HG02588 (cell line): ENCODE measurements at regions not wholly inside any gene's neighbourhood (a gene's known extent, or its start where the extent isn't known, plus 50 kb on each side); places are given as distances from the start of the nearest gene placed in this dataset.

Experiments
- ATAC-seq: cut with Tn5 transposase; IDR thresholded peaks from one replicate; pipeline ENCODE4 v1.9.1; 2021; ENCODE audit warnings: mild to moderate bottlenecking, moderate library complexity; ENCODE audit not compliant: unreplicated experiment

DNA sequence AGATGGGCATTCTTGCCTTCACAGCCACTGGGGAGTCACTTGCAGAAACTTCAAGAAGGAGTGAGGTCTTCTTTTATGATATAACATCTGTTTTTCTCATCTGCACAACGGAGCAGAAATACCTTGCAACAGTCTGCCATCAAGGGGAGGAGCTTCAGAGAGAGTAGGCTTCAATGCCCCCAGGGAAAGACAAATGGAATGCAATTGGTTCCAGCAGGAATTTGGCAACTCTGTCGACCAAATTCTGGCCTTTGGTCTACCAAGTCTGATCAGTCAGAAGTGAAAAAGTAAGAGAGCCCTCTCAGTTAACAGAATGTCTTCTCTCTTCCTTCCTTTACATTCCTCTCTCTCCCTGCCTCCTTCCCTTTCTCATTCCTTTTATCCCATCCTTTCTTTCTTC is 229.3 kb downstream of the IDS start:
- ATAC-seq = no peak

DNA sequence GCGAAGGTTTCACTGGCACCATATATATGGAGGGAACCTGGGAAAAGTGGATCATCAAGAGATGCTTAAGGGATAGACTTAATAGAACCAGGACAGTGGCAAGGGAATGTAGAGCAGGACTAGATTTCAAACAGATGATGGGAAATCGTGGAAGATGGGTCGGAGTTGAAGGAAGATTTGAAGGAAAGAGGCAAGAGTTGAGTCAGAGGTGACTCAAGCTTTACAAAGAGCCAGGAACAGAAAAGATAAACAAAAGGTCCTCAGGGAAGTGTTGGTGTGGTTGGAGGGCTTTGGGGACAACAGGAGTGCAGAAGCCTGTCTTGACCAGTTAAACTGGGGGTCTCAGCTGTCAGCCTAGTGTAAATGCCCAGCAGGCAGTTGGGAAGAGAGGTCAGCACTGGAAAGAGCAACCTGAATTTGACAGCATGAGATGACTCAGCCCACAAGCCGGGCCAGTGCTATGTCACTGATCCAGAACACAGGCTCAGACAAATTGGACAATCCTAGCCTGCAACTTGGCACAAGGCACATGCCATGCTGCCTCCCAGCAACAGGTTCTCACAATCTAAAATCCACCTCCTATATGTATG is 230.5 kb downstream of the IDS start:
- no peak for ATAC-seq

DNA sequence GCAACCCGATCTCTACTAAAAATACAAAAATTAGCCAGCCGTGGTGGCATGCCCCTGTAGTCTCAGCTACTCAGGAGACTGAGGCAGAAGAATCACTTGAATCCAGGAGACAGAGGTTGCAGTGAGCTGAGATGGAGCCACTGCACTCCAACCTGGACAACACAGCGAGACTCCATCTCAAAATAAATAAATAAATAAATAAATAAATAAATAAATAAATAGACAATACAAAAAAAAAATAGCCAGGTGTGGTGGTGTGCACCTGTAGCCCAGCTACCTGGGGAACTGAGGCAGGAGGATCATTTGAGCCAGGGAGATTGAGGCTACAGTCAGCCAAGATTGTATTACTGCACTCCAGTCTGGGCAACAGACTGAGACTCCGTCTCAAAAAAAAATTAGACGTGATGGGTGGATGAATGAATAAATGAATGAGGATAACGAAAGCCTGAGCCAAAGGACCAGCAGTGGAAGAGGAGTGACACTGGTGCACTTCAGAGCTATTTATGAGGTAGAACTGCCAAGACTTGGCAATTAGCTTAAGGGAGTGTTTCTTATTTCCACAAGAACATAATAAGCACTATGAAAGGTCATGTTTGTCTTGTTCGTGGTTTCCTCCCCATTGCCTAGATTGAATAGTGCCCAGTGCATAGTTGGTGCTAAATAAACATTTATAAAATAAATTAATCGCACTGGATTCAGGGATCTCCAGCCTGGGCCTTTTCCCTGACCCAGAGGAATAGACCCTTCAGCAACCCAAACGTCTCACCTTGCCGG is 232.2 kb downstream of the IDS start:
- ATAC-seq = no peak

DNA sequence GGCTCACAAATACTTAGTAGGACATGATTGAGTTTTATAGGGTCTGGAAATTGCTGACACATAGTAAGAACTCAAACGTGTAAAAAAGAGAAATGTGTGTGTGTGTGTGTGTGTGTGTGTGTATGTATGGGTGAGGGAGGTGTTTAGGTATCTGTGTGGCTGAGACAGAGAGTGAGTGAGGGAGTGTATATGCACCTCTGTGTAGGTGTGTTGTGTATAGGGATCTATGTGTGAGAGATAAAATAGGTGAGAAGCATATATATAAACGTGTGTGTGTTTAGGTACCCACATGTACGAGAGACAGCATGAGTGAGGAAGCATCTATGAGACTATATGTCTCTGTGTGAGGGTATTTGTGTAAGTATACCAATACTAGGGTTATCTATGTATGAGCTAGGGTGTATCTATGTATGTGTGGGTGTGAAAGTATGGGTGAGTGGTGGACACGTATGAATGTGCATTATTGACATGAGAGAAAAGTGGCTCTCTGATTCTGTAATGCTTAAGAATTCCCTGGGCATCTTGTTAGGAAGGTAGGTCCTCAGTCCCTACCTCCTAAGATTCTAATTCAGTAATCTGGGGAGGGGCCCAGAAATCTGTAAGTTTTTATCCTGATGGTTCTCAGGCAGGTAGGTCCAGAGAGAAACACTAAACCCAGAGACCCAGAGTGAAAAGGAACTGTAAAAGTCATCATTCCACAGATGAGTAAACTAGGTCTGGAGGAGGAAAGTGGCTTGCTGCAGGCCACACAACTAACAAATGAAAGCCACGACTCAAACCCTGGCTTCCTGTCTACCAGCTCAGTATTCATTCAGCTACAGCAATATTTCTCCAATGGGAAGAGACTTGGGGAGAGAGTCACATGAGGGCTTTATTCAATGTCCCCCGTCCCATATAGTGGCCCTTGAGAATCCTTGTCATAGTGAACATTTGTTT is 237.0 kb downstream of the IDS start:
- ATAC-seq = peak; percentile 90

DNA sequence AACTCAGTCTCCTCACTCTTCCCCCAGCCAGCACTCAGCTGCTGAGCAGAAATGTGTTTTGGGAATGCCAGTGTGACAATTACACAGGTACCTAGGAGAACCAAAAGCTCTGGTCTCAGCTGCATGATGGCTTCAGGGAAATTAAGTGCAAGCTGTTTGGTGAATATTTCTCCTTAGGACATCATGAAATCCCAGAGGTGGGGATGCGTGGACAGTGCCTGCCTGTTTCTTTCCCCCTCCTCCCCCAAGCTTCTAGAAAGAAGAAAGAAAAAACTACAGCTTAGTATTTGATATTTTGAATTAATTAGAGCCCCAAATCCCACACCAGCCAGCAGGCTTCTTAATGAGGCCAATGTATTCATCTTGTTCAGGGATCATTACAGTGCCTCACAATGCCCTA is 243.0 kb downstream of the IDS start:
- ATAC-seq = no peak

DNA sequence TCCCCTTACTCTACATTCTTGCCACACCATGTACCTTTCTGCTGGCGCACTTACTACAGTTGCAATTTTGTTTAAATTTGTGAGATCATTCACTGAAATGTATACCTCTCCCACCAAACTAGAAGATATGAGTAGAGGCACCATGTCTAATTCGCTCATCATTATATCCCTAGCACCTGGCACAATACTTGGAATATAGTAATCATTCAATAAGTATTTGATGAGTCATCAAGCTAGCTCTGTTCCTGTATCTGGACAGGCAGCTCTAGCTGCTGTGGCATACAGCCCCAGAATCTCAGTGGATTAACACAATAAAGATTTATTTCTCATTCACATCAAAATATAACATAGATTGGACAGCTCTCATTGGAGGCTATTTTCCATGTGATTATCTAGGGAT is 245.9 kb downstream of the IDS start:
- ATAC-seq = no peak

DNA sequence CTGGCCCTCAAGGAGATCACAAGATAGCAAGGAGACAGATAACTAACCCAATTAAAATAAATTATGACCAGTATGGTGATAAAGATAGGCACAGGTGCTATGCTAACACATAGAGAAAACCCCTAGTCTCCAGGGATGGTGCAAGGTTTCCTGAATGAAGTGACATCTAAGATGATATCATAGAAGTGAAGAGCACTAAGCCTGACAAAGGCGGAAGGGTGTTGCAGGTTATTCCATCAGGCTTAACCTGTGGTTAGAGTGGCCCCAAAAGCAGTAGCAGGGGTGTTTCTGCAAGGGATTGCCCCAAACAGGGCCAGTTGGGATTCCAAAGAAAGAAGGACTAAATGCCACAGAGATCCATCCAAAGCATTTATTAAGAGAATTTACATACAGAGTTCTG is 249.2 kb downstream of the IDS start:
- ATAC-seq = no peak

DNA sequence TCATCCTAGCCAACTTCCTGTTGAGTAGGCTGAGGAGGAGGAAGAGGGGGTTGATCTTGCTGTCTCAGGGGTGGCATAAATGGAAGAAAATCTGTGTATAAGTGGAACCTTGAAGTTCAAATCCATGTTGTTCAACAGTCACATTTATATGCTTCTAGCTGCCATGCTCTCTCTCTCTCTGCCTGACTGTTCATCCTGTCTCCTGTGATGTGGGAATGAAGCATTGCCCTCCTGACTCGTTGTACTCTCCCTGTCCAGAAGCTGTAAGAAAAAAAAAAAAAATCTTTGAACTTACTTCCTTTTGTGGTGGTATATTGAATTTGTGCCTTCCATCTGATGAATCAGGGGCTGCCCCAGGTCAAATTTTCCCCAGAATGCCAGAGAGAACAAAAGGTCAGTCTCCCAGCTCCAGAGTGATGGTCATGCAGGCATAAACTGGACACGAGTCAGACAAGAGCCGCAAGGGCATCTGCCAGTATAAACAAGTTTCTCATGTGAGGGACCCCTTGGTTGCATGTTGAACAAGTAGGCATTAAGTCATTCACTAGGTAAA is 257.0 kb downstream of the IDS start:
- no peak for ATAC-seq

DNA sequence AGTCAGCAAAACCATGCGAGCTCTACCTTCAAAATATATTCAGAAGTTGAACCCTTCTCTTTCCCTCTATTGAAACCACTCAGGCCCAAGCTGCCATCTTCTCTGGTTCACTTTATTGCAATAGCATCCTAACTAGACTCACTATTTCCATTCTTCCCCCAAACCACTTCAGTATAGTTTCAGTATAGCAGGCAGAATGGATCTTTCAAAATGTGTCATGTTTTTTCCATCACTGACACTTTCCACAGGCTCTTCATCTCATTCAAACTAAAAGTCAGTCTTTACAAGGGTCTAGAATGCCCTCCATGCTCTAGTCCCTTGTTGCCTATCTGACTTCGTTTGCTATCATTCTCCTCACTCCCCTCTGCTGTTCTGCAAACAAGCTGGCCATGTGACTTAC is 274.4 kb downstream of the IDS start:
- ATAC-seq = no peak

DNA sequence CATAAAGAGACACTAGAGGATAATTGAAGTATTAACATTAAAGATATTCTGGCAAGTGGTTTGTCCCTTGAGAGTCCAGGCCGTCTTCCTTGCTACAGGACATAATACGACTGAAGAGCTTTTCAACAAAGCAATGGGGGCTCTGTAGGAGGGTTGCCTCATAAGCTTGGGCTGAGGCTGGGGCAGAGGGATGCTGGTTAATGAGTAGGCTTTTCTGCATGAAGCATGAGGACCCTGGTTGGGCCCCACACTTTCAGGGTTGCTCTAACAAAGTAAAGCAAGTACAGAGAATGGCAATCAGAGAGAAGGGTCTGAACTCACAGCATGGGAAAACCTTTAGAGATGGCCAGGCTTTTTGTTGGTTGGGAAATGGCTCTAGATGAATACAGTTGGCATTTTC is 281.3 kb downstream of the IDS start:
- no peak for ATAC-seq

DNA sequence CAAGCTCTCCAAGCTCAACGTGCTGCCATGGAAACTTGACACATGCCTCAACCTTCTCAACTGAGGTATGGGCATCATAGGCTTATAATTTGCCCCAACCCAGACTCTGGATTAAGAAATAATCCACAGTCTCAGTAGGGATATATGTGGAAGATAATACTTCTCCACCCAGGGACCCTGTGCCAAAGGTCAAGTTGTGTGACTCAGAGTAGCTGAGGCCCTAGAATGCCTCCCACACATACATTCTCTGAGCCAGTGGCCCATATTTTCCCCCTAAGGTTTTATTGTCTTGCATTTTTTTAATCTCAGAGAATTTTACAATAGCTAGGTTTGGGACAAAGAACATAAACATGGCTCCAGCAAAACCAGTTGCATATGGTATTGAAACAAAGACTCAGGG is 283.1 kb downstream of the IDS start:
- ATAC-seq = no peak

DNA sequence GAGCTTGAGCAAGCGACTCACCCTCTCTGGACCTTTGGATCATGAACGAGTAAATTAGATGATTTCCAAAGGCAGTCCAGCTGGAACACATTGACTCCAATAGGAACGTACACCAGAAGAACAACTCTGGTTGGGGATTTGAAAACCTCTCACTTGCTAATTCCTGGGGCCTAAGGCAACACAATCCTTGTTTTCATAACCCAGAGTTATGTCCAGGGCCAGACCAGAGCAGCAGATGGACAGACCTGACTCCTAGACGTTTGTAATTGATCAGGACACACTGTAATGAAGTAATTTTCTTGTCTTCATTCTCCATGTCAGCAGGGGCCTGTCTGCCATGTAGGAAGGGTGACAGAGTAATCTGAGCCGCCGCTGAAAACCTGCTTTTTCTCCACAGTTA is 283.9 kb downstream of the IDS start:
- no peak for ATAC-seq

DNA sequence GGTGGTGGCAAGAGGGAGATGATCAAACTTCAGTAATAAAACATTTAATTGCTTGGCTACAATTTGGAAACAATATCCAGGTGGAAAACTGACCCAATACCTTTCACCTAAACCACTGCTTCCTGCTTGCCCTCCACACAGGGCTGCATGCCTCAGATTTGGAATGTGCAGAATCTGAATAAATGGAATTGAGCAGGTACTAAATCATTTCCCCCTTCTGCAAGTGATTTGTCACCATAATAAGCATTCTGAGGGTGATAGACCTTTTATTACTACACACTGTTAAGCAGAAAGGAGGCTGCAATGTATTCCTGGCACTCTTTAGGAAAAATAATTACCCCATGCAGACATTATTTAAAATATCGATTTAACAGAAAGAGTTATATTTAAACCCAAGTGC is 291.8 kb downstream of the IDS start:
- ATAC-seq = no peak

DNA sequence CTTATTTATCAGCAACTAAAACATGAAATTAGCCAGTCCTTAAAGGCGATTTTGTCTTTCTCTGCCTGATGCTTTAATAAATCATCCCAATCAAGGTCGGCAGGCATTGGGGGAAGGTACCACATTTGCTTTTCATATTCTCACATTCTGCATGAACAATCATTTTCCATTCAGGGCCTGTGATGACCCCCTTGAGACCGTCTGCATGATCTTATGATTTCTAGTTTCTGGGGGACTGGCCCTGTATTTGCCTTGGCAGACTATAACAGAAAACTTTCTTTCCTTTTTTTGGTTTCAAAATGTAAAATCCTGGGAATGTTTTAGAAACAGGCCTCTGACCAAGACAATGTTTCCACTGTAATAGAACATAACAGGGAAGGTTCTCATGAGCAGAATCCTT is 296.8 kb downstream of the IDS start:
- no peak for ATAC-seq

DNA sequence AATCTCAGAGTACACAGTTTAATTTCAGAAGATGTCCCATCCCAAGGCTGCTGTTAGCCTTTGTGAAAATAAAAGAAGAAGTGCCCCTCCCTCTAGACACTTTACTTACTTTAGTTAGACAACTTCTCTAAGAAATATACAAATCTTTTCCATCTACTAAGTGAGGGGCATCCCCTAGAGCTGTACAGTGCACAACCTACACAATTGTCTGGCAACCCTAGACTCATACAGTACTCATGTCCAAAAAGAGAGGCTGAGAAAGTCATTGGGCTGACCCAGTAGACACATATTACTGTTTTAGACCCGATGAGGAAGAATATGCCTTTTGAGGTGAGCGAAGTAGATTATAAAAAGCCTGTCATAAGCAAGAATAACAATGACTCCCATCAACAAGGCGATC is 297.6 kb downstream of the IDS start:
- ATAC-seq = peak; percentile 50

DNA sequence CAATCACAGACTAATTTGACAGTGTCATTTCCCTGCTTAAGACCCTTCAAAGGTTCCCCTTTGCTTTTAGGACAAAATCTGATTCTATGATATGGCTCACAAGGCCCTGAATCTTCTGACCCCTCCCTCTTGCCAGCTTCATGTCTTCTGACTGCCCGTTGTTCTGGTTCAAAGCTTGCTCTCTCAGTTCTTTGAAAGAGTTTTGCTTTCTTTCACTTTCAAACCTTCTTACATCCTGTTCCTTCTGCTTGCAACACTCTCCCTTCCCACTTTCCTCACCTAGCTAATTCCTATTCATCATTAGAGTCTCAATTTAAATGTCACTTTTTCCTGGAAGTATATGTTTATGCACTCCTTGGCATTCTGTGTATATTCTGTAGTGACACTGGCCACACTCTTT is 299.2 kb downstream of the IDS start:
- ATAC-seq = no peak

DNA sequence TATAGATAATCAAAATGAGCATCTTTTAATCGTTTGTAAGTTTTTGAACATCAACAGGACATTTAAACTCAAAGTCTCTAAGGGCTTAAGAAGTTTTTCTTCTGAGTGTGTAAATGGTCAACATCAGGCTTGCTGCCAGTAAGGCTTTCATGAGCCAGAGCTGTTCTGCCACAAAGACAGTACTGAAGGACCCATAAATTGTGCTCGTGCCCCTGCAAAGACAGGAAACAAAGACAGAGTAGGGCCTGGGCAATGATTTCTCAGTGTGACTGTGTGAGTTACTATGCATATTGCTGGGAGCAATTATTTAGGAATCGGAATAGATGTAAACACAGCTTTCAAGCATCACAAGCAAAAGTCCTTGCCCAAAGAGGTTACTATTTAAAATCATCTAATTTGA is 300.0 kb downstream of the IDS start:
- no peak for ATAC-seq

DNA sequence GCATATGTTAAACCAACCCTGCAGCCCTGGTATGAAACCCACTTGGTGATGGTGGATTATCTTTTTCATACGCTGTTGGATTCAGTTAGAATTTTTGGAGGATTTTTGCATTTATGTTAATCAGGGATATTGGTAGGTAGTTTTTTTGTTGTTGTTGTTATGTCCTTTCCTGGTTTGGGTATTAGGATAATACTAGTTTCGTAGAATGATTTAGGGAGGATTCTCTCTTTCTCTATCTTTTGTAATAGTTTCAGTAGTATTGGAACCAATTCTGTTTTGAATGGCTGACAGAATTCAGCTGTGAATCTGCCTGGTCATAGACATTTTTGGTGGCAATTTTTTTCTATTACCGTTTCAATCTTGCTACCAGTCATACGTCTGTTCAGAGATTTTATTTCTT is 305.4 kb downstream of the IDS start:
- no peak for ATAC-seq

DNA sequence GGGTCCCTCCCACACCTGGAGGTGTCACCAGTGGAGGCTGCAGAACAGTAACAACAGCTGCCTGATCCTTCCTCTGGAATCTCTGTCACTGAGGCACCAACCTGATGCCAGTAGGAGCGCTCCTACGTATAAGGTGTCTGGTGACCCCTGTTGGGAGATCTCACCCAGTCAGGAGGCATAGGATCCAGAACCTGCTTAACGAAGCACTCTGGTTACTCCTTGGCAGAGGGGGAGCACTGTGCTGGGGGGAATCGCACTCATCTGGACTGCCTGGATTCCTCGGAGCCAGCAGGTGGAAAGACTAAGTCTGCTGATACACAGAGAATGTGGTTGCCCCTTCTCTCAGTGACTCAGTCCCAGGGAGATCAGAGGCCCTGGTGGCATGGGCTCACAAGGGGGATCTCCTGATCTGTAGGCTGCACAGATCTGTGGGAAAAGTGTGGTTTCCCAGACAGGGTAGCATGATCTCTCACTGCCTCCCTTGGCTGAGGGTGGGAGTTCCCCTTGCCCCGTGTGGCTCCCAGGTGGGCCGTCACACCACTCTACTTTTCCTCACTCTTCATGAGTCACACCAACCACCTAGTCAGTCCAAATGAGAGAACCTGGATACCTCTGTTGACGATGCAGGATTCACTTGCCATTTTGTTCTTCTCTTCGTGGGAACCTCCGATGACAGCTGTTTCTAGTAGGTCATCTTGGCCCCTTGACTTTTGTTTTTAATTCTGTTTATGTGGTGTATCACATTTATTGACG is 305.9 kb downstream of the IDS start:
- ATAC-seq = peak; percentile 81

DNA sequence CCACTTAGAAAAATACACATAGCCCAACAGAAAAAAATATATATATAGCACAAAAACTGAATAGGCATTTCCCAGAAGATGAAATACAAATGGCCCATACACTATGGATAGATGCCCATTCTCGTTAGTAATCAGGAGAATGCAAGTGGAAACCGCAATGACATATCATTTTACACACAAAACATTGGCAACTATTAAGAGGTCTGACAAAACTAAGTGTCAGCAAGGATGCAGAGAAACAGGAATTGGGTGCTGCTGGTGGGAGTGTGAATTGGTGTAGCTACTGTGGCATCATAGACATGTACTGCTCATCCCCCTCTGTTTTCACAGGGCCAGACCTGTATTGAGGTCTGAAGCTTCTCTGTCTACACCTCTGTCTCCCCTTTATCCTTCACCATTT is 320.0 kb downstream of the IDS start:
- no peak for ATAC-seq
